GM23338 (cell line): ENCODE measurements at regions not wholly inside any gene's neighbourhood (a gene's known extent, or its start where the extent isn't known, plus 50 kb on each side); places are given as distances from the start of the nearest gene placed in this dataset.

ENCODE experiments used
- ATAC-seq: fragments of 200-7000 bp; cut with Tn5 transposase; 3 replicates; pipeline ENCODE4 v1.9.1; 2020
- DNase-seq: peaks from one replicate; pipeline ENCODE4 v3.0.0-alpha.2; 2015; ENCODE audit warnings: low spot score
- H2AFZ ChIP-seq: fragments of 200-600 bp; sonication (generic); 2 replicates; pipeline ENCODE4 v1.8.0; 2016; ENCODE audit warnings: antibody characterized with exemption, mild to moderate bottlenecking, moderate library complexity
- H3F3A ChIP-seq: fragments of 200-600 bp; sonication (generic); replicated peaks from 2 replicates; pipeline ENCODE4 v1.8.0; 2017; ENCODE audit warnings: antibody characterized with exemption, mixed run types, low read depth
- H3K27ac ChIP-seq: fragments of 200-600 bp; sonication (generic); 2 replicates; pipeline ENCODE4 v1.6.1; 2016; ENCODE audit warnings: low read depth
- H3K27me3 ChIP-seq: fragments of 200-600 bp; sonication (generic); 2 replicates; pipeline ENCODE4 v1.8.0; 2016; ENCODE audit warnings: mild to moderate bottlenecking, mixed run types, moderate library complexity; ENCODE audit not compliant: insufficient read depth
- H3K36me3 ChIP-seq: fragments of 200-600 bp; sonication (generic); 2 replicates; pipeline ENCODE4 v1.8.0; 2016; ENCODE audit warnings: mild to moderate bottlenecking; ENCODE audit not compliant: insufficient read depth
- H3K4me1 ChIP-seq: fragments of 200-600 bp; sonication (generic); 2 replicates; pipeline ENCODE4 v1.8.0; 2016; ENCODE audit warnings: mild to moderate bottlenecking, moderate library complexity; ENCODE audit not compliant: insufficient read depth
- H3K4me2 ChIP-seq: fragments of 200-600 bp; sonication (generic); 2 replicates; pipeline ENCODE4 v1.7.1; 2017; ENCODE audit warnings: mixed run types
- H3K4me3 ChIP-seq: fragments of 200-600 bp; sonication (generic); 2 replicates; pipeline ENCODE4 v1.6.1; 2016; ENCODE audit warnings: mixed run types
- H3K79me2 ChIP-seq: fragments of 200-600 bp; sonication (generic); replicated peaks from 2 replicates; pipeline ENCODE4 v1.8.0; 2017; ENCODE audit warnings: mild to moderate bottlenecking; ENCODE audit not compliant: insufficient read depth
- H3K9me2 ChIP-seq: fragments of 200-600 bp; sonication (generic); 2 replicates; pipeline ENCODE4 v1.8.0; 2017; ENCODE audit not compliant: insufficient read depth
- H4K20me1 ChIP-seq: fragments of 200-600 bp; sonication (generic); replicated peaks from 2 replicates; pipeline ENCODE4 v1.8.0; 2017; ENCODE audit warnings: mild to moderate bottlenecking; ENCODE audit not compliant: insufficient read depth
- H3K27ac Mint-ChIP-seq: 2 replicates; pipeline ENCODE4 v1.8.0; 2020; ENCODE audit warnings: inconsistent platforms, mild to moderate bottlenecking, moderate library complexity, mixed read lengths
- H3K27me3 Mint-ChIP-seq: 3 replicates; pipeline ENCODE4 v1.8.0; 2022; ENCODE audit warnings: low read depth, mild to moderate bottlenecking, moderate library complexity, mixed read lengths, inconsistent platforms; ENCODE audit not compliant: insufficient read depth, poor library complexity
- H3K36me3 Mint-ChIP-seq: 3 replicates; pipeline ENCODE4 v1.8.0; 2021; ENCODE audit warnings: low read depth, mild to moderate bottlenecking, inconsistent platforms, moderate library complexity, mixed read lengths
- H3K4me1 Mint-ChIP-seq: 3 replicates; pipeline ENCODE4 v1.8.0; 2020; ENCODE audit warnings: mild to moderate bottlenecking, inconsistent platforms, mixed read lengths
- H3K4me3 Mint-ChIP-seq: 3 replicates; pipeline ENCODE4 v1.8.0; 2021; ENCODE audit warnings: moderate library complexity, mild to moderate bottlenecking, inconsistent platforms, mixed read lengths
- H3K9me3 Mint-ChIP-seq: 3 replicates; pipeline ENCODE4 v1.8.0; 2020; ENCODE audit warnings: moderate library complexity, mild to moderate bottlenecking, inconsistent platforms, mixed read lengths
- CREB1 ChIP-seq: fragments of 250-450 bp; sonication (Bioruptor Pico); IDR thresholded peaks from 2 replicates; pipeline ENCODE4 v1.5.0; 2020; ENCODE audit warnings: low read depth, mild to moderate bottlenecking, moderate library complexity
- CTCF ChIP-seq, 2 experiments: fragments of 200-600 bp in 1 of 2; sonication (generic) in 1 of 2; conservative IDR thresholded peaks; 2 replicates each; pipeline versions ENCODE4 v1.5.1 to v1.6.1; 2016 to 2017; ENCODE audit warnings: antibody characterized with exemption in 2 of 2, low read depth in 2 of 2, mild to moderate bottlenecking in 2 of 2, moderate library complexity in 1 of 2
- ETS1 ChIP-seq: IDR thresholded peaks from 2 replicates; pipeline ENCODE4 v1.6.1; 2016; ENCODE audit warnings: antibody characterized with exemption
- EZH2phosphoT487 ChIP-seq: fragments of 200-600 bp; sonication (generic); IDR thresholded peaks from one replicate; pipeline ENCODE4 v1.8.1; 2018; ENCODE audit warnings: antibody characterized with exemption; ENCODE audit not compliant: unreplicated experiment
- JUNB ChIP-seq: IDR thresholded peaks from one replicate; pipeline ENCODE4 v1.6.1; 2016; ENCODE audit warnings: antibody characterized with exemption; ENCODE audit not compliant: unreplicated experiment
- POLR2AphosphoS5 ChIP-seq: IDR thresholded peaks from 2 replicates; pipeline ENCODE4 v1.6.1; 2016; ENCODE audit warnings: antibody characterized with exemption, low read depth
- STAT1 ChIP-seq: IDR thresholded peaks from one replicate; pipeline ENCODE4 v1.6.1; 2016; ENCODE audit warnings: antibody characterized with exemption; ENCODE audit not compliant: unreplicated experiment
- ZNF331 ChIP-seq: fragments of 250-450 bp; sonication (Bioruptor Pico); IDR thresholded peaks from 2 replicates; pipeline ENCODE4 v1.5.0; 2020; ENCODE audit warnings: low read depth, mild to moderate bottlenecking, moderate library complexity
- ZNF462 ChIP-seq: fragments of 250-450 bp; sonication (Bioruptor Pico); IDR thresholded peaks from 2 replicates; pipeline ENCODE4 v1.5.0; 2020; ENCODE audit warnings: mild to moderate bottlenecking, moderate library complexity

GRCh38 chr3:74845081-74845480 lies 230.6 kb upstream of the CNTN3 start (continued):
- TF ChIP-seq ZNF462, result no peak
- TF ChIP-seq POLR2AphosphoS5, result no peak

GRCh38 chr3:74844428-74844827 lies 230.0 kb upstream of the CNTN3 start:
- H3K4me2 ChIP-seq, result no peak overlapping the region
- no peaks in the 10 kb centered on the region for H3K4me1 ChIP-seq
- Mint-ChIP-seq H3K9me3 (no peaks in the 10 kb centered on the region), H3K27ac (peak overlapping the region; percentile 74; the same call in 1 of the 2 replicates), H3K36me3 (no peaks in the 10 kb centered on the region), H3K27me3 (peaks cover 2% of the 10 kb centered on the region), H3K4me3 (peak overlapping the region; percentile 18; the same call in 1 of the 3 replicates), H3K4me1 (peaks cover 16% of the 10 kb centered on the region; the same call in 2 of the 3 replicates)
- H3K79me2 ChIP-seq, result no peaks in the 10 kb centered on the region
- no peak overlapping the region for H3K4me3 ChIP-seq
- no peaks in the 10 kb centered on the region for H3K27me3 ChIP-seq
- no peaks in the 10 kb centered on the region for H3K36me3 ChIP-seq
- H4K20me1 ChIP-seq, result no peaks in the 10 kb centered on the region
- DNase-seq (peak; percentile 54), ATAC-seq (peak; percentile 57)
- H2AFZ ChIP-seq, result no peak overlapping the region
- no peaks in the 10 kb centered on the region for H3K9me2 ChIP-seq
- peak overlapping the region; percentile 42; the same call in 1 of the 2 replicates for H3K27ac ChIP-seq
- no peaks in the 10 kb centered on the region for H3F3A ChIP-seq
- no peak for TF ChIP-seq POLR2AphosphoS5
- no peak for TF ChIP-seq JUNB
- no peak for TF ChIP-seq EZH2phosphoT487
- TF ChIP-seq STAT1, result no peak
- TF ChIP-seq CTCF (conservative IDR thresholded peaks at IDR 0.05; ENCODE audit: low read depth in 2 of 2), result no peak
- no peak for TF ChIP-seq ZNF331 (CRISPR knock-in tag)
- TF ChIP-seq CREB1 (CRISPR knock-in tag), result no peak
- no peak for TF ChIP-seq ETS1
